GM21447 (cell line): ENCODE measurements at regions not wholly inside any gene's neighbourhood (a gene's known extent, or its start where the extent isn't known, plus 50 kb on each side); places are given as distances from the start of the nearest gene placed in this dataset.

Source experiments
- ATAC-seq: cut with Tn5 transposase; IDR thresholded peaks from one replicate; pipeline ENCODE4 v1.9.1; 2021; ENCODE audit not compliant: unreplicated experiment

DNA sequence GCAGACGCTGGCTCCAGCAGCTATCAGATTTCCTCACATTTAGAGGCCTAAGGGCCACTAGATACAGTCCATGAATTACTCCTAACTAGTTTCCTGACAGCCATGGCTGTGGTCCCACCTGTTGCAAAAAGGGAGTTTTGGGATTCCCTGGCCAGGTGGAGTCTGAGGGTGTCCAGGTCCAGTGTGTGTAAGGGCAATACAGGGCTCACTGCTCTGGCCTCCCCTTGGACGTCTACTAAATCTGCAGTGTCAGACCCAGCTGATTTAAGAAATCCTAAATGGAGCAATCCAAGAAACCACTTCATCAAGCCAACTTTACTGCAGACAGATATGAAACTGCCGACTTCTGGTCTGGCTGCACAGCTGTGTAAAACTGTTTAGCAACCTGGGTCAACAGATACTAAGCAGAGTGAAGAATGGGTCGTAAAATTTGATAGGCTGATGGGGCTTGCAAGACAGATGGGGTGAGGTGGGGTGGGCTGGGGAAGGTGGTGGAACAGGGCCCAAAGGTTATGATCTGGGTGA, 116.4 kb downstream of the GADD45G start:
- no peak for ATAC-seq

- no peak for ATAC-seq
These were observed 117.2 kb downstream of the GADD45G start for GRCh38 chr9:89721971-89722530.

DNA sequence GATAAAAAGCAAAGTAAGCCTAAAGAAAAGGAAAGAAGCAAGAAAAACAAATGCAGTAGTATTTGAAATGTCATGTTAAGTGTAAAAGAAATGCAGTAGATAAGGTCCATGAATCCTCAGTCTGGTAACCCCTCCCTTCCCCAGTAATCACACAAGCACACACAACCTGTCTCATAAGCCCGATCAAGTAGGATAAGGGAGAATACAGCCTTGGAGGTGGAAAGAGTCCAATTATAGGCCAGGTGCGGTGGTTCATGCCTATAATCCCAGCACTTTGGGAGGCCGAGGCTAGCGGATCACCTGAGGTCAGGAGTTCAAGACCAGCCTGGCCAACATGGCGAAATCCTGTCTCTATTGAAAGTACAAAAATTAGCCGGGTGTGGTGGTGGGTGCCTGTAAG, 117.9 kb downstream of the GADD45G start:
- no peak for ATAC-seq

GRCh38 chr9:89723469-89724100, 118.8 kb downstream of the GADD45G start:
- no peak for ATAC-seq

GRCh38 chr9:89724659-89725058, 119.8 kb downstream of the GADD45G start:
- ATAC-seq, result no peak

DNA sequence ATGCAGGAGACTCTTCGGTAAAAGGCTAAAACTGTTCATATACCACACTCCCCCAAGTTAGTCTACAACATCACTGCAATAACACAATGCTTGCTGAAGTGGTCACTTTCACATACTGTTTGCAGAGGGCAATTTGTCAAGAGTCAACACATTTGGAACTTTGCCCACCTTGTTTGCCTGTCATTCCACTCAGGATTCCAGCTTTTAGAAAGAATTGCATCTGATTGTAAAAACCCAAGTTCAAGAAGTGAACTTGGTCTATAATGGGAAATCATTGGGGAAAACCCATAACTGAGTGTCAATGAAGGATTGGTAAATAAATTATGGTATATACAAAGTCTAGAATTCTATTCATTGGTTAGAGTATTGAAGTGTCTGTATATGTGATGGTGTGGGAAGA, 120.5 kb downstream of the GADD45G start:
- no peak for ATAC-seq

- no peak for ATAC-seq
These were observed 125.2 kb downstream of the GADD45G start for GRCh38 chr9:89729954-89730530.

DNA sequence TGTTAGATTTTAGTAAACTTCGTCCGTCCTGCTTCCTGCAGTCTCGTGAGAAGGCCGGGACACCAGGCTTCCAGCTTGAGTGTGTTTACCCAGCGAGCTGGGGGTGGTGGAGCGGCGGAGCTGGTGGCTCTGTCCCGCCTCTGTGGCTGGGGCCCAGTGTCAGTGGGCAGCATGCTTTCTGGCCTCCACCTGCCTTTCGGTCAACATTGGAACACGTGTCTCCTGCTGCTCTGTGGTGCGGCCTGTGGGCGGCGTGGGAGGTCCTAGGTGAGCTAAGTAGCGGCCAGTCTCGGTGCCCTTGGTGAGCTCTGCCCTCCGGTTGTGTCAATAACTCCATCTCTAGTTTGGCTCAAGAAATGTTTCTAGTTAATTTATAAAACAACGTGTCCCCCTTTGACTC, 125.9 kb downstream of the GADD45G start:
- ATAC-seq, result no peak

DNA sequence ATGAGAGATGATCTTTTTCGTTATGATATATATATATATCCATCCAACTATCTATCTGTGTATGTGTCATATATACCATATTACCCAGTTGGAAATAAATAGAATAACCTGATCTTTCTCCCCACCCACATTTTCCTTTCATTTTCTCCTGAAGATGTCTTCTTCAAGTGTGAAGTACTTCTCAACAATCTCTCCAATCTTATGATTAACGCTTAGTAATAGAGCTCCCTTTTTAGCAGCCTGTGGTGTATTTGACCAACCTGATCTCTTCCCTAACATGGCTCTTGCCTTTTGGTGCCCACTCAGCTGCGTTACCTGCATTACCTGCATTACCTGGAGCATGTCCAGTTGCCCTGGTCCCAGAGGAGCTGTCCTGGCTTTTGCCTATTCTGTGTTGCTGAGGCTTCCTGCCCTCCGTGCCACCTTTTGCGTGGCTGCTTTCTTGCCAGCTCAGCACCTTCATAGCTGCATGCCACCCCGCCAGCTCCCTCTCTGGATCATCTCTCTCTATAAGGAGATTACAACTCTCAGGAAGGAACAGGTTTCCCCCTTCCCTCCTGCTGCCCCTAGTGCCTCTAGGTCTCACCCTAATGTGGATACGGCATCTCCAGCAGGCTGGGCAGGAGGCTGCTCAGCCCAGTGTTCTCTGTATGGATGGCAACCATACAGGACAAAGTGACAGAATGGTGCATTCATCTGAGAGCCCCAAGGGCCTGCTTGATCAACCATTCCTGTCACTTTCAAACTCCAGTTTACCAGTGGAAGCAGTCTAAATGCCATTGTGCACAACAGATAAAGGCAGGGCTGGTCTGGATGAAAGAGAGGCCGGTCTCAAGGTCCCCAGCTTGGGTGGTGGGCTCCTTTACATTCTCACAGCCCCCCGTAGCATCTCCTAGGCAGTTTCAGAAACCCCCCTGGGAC, 126.7 kb downstream of the GADD45G start:
- ATAC-seq, result no peak

GRCh38 chr9:89732295-89732938, 127.6 kb downstream of the GADD45G start:
- ATAC-seq, result no peak

DNA sequence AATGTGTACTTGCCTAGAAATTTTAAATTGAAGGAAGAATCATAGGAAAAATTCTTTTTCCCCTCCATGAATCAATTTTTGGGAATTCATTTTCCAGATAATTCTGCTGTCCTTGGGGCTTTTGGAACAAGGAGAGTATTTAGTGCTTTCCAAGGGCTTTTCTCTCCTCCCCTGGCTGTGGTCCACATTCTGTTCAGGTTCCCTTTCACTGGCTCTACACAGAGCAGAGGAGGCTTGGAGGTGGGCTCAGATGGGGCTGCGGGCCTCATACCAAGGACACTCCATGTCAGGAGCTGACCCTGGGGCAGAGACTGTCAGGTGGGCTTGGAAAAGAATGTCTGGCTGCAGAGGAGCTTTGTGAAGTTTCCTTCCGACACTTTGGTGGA, 128.1 kb downstream of the GADD45G start:
- no peak for ATAC-seq

GRCh38 chr9:89734600-89735041, 129.8 kb downstream of the GADD45G start:
- ATAC-seq, result no peak

DNA sequence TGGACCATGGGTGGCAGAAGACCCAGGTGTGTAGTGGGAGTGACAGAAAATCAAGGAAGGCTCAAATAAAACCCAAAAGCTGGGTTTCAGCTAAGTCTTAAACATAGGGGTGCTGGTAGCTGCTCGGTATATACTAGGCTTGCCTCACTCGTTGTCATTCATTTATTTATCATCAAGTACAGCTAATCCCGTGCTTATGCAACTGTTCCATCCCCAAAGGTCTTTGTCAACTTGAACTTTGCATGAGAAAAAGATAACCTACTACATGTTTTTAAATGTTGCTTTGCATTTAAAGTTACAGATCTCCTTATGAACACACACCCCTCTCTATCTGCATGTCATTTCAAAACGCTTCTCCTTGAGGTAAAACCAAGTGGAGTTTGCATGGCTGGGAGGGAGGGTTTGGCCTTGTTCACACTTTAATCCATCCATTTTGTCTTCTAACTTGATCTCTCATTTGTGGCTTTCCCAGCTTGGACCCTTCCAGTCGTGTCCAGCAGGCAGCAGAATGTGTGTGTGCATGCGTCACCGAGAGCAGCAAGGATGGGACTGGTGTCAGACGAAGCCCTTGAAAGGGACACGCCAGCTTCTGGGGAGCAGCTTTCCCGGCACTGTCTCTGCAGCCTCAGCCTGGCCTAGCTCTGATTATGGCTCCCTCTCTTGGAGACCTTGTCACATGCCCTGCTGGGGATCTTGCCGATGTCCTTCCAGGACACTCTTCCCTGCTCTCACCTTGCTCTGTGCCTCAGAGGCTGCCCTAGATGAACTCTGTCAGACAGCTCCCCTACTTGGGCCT, 133.5 kb downstream of the GADD45G start:
- ATAC-seq, result no peak

DNA sequence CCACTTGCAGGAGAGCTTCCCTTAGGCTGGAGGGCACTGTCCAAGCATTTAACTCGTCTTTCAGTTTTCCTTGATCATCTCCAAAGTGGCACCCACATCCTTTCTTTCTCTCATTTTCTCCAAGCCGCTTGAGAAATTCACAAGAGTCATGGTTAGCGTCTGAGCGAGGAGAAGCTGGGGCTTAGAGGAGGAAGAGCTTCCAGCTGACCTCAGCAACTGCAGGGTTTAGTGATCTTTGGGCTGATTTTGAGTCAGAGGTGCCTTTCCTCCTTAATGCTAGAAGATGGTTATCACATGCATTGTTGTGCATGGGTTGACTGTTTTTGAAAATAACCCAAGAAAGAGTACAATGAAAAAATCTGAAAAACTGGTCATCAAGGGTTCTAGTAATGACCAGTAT, 134.7 kb downstream of the GADD45G start:
- ATAC-seq, result no peak

DNA sequence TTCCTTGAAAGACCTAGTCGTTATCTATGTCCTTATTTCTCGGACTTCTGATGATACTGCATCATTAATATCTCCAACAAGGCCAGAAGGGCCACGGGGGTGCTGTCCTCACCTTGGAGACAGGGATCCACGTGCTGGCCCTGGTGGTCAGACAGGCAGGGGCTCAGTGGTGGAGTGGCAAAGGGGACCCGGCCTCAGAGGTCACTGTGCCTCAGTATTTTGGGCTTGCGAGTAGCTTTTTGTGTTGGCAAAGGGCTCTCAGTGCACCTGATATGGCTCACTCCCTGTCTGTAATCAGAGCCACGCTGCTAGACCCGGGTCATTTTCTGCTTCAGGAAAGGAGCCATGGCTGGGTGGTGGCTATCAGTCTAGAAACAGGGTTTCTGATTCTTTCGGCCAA, 135.1 kb downstream of the GADD45G start:
- no peak for ATAC-seq

DNA sequence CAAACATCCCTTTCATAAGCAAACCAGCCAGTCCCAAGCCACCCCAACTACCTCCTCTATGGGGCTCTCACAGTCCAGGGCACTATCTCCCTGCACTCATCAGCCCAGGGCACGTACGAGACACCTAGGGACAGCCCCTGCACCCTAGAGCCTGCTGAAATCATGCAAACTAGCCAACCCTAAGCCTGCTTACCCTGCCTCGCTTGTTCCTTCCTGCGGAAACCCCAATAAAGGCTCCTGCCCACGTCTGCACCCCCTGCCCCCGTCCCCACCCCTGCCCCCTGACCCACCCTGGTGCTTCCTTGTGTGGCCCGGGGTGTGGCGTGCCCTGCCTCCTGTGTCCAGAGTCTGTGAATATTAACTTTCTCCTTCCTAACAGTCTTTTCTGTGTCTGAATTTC, 135.9 kb downstream of the GADD45G start:
- ATAC-seq, result peak; percentile 78

- no peak for ATAC-seq
These were observed 137.8 kb downstream of the GADD45G start for GRCh38 chr9:89742660-89743059.

- ATAC-seq, result peak; percentile 48
These were observed 138.4 kb downstream of the GADD45G start for GRCh38 chr9:89743216-89743572.

DNA sequence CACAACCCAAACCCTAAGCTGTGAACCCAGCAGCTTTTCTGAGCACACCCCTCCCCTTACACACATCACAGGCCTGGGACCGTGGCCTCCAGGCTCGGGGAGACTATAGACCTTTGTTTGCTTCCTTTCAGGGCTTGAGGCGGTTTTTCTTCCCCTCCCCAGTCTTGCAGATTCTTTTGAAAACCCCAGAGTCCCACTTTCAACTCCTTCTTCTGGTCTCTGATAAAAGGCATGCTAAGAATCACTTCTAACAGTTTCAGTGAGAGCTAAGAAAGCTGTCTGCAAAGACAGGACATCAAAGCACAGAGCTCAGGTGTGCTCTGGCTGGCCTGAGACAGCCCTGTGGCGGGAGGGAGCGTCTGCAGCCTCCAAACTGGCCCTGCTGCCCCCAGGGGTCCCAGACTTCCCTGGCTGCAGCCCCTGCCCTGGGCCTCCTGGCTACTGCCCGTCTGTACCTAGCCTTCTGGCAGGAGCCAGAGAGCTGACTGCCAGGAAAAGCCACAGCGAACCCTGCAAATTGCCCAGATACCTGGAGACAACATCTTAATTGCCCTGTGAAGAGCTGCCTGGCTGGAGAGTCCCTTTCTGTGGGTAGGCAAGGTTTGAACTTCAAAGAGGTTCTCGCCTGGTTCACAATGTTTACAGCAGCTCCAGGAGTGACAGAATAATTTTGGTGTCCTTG, 138.9 kb downstream of the GADD45G start:
- peak; percentile 48 for ATAC-seq

- ATAC-seq, result no peak
These were observed 139.4 kb downstream of the GADD45G start for GRCh38 chr9:89744255-89744648.
